ENCODE measurements at regions not wholly inside any gene's neighbourhood (a gene's known extent, or its start where the extent isn't known, plus 50 kb on each side); places are given as distances from the start of the nearest gene placed in this dataset.
"Not testable (repeated sequence)": the region's sequence is repeated elsewhere in the genome, so short reads cannot be mapped to it uniquely, and the experiment has no call there.

- DNase-seq, result peak in 2 of 3 experiments; percentile 60 to 86
Measured at GRCh38 chr3:177802151-177802900, 605.0 kb upstream of the TBL1XR1 start.

- no peak for DNase-seq
Measured at GRCh38 chr3:177803500-177803899, 606.2 kb upstream of the TBL1XR1 start.

- no peak for DNase-seq
Measured at GRCh38 chr3:177804032-177804431, 606.8 kb upstream of the TBL1XR1 start.

GRCh38 chr3:177804646-177805045, 607.4 kb upstream of the TBL1XR1 start:
- DNase-seq, result no peak

- DNase-seq, result no peak
Measured at GRCh38 chr3:177807150-177807875, 610.0 kb upstream of the TBL1XR1 start.

GRCh38 chr3:177808928-177809478, 611.7 kb upstream of the TBL1XR1 start:
- not testable (repeated sequence) for DNase-seq

GRCh38 chr3:177810162-177810623, 612.9 kb upstream of the TBL1XR1 start:
- DNase-seq, result no peak

GRCh38 chr3:177811112-177811511, 613.8 kb upstream of the TBL1XR1 start:
- DNase-seq, result no peak

- DNase-seq, result no peak
Measured at GRCh38 chr3:177811835-177812234, 614.6 kb upstream of the TBL1XR1 start.

GRCh38 chr3:177812492-177812891, 615.2 kb upstream of the TBL1XR1 start:
- DNase-seq, result no peak

GRCh38 chr3:177813322-177813721, 616.0 kb upstream of the TBL1XR1 start:
- no peak for DNase-seq

GRCh38 chr3:177816667-177817208, 619.5 kb upstream of the TBL1XR1 start:
- no peak for DNase-seq

GRCh38 chr3:177817751-177818150, 620.5 kb upstream of the TBL1XR1 start:
- no peak for DNase-seq

GRCh38 chr3:177818712-177819240, 621.5 kb upstream of the TBL1XR1 start:
- no peak for DNase-seq

GRCh38 chr3:177820683-177821316, 623.5 kb upstream of the TBL1XR1 start:
- DNase-seq, result no peak

- DNase-seq, result no peak
Measured at GRCh38 chr3:177822681-177823096, 625.4 kb upstream of the TBL1XR1 start.

GRCh38 chr3:177823701-177824189, 626.5 kb upstream of the TBL1XR1 start:
- DNase-seq, result no peak

- peak in 1 of 3 experiments; percentile 44 for DNase-seq
Measured at GRCh38 chr3:177824190-177824786, 627.0 kb upstream of the TBL1XR1 start.

- peak in 1 of 3 experiments; percentile 22 for DNase-seq
Measured at GRCh38 chr3:177824841-177825240, 627.6 kb upstream of the TBL1XR1 start.

- DNase-seq, result no peak
Measured at GRCh38 chr3:177826253-177826652, 629.0 kb upstream of the TBL1XR1 start.

GRCh38 chr3:177827511-177828207, 630.4 kb upstream of the TBL1XR1 start:
- DNase-seq, result peak in 1 of 3 experiments; percentile 31

GRCh38 chr3:177828208-177828565, 630.9 kb upstream of the TBL1XR1 start:
- DNase-seq, result no peak
